CD4-positive, alpha-beta T cell (primary cell): ENCODE measurements at regions not wholly inside any gene's neighbourhood (a gene's known extent, or its start where the extent isn't known, plus 50 kb on each side); places are given as distances from the start of the nearest gene placed in this dataset.

Experiments
- ATAC-seq: fragments of 200-7000 bp; cut with Tn5 transposase; one replicate; pipeline ENCODE4 v1.10.0; 2022; ENCODE audit warnings: mild to moderate bottlenecking; ENCODE audit not compliant: poor library complexity
- CTCF ChIA-PET: fragments of 350-600 bp; sonication (Branson Sonifier 250); formaldehyde crosslinking; loops from one replicate; lab custom pipeline; 2021; ENCODE audit warnings: antibody characterized with exemption, inconsistent platforms; lab: Charles Lee
- POLR2A ChIA-PET: fragments of 350-600 bp; sonication (Branson Sonifier 250); formaldehyde crosslinking; loops from one replicate; lab custom pipeline; 2021; ENCODE audit warnings: antibody characterized with exemption, inconsistent platforms; lab: Charles Lee
- DNase-seq, 14 experiments: peaks; one replicate each; pipeline ENCODE4 v3.0.0-alpha.2; 2013 to 2020; ENCODE audit warnings: mixed read lengths in 2 of 14
- H3K27ac ChIP-seq, 2 donors: one replicate each; pipeline versions ENCODE4 v1.5.1 to v1.7.0; 2013; ENCODE audit warnings: low read length in 2 of 2, low read depth in 1 of 2, mild to moderate bottlenecking in 1 of 2
- H3K27me3 ChIP-seq, 2 experiments: 1 replicate in 1 of 2; 2 replicates in 1 of 2; pipeline versions ENCODE4 v1.6.1 to v1.7.0; 2013; ENCODE audit warnings: low read length in 2 of 2, control low read depth in 1 of 2, mild to moderate bottlenecking in 1 of 2, moderate library complexity in 1 of 2; ENCODE audit not compliant: insufficient read depth in 2 of 2, control insufficient read depth in 1 of 2
- H3K36me3 ChIP-seq: one replicate; pipeline ENCODE4 v1.6.1; 2013; ENCODE audit warnings: low read length, control low read depth; ENCODE audit not compliant: insufficient read depth
- H3K4me1 ChIP-seq: one replicate; pipeline ENCODE4 v1.6.1; 2013; ENCODE audit warnings: low read length, control low read depth; ENCODE audit not compliant: insufficient read depth
- H3K4me3 ChIP-seq: one replicate; pipeline ENCODE4 v1.5.1; 2013; ENCODE audit warnings: mild to moderate bottlenecking, low read length, moderate library complexity
- H3K9me3 ChIP-seq, 2 experiments: 1 replicate in 1 of 2; 2 replicates in 1 of 2; pipeline versions ENCODE4 v1.6.1 to v1.7.0; 2013; ENCODE audit warnings: low read length in 2 of 2, mild to moderate bottlenecking in 2 of 2, control low read depth in 1 of 2, moderate library complexity in 1 of 2; ENCODE audit not compliant: control insufficient read depth in 1 of 2, insufficient read depth in 1 of 2
- H3K27ac Mint-ChIP-seq: one replicate; pipeline ENCODE4 v1.8.0; 2020; ENCODE audit warnings: mixed read lengths
- H3K27me3 Mint-ChIP-seq: one replicate; pipeline ENCODE4 v1.8.0; 2021; ENCODE audit warnings: mixed read lengths
- H3K36me3 Mint-ChIP-seq: one replicate; pipeline ENCODE4 v1.8.0; 2021; ENCODE audit warnings: low read depth, mixed read lengths
- H3K4me1 Mint-ChIP-seq: one replicate; pipeline ENCODE4 v1.8.0; 2021; ENCODE audit warnings: low read depth, mixed read lengths
- H3K4me3 Mint-ChIP-seq: one replicate; pipeline ENCODE4 v1.8.0; 2020; ENCODE audit warnings: mild to moderate bottlenecking, mixed read lengths
- H3K9me3 Mint-ChIP-seq: one replicate; pipeline ENCODE4 v1.8.0; 2020; ENCODE audit warnings: mixed read lengths
- CTCF ChIP-seq: fragments of 200-600 bp; IDR thresholded peaks from one replicate; pipeline ENCODE4 v1.8.0; 2022; ENCODE audit warnings: antibody characterized with exemption, mild to moderate bottlenecking
- intact Hi-C, 2 experiments: fragments of 100-400 bp; cut with DNase I in 1 of 2; cut with micrococcal nuclease in 1 of 2; formaldehyde crosslinking; loops; one replicate each; pipeline versions ENCODE4 v1.15.1 to v1.9.0; 2023 to 2025; cut with DNase I, micrococcal nuclease

- DNase-seq (no peak), ATAC-seq (no peak)
- Histone ChIP-seq H3K9me3 (peaks cover 32 to 76% of the 10 kb centered on the region in 2 experiments), H3K4me3 (no peak overlapping the region), H3K27me3 (no peaks in the 10 kb centered on the region), H3K27ac (no peak overlapping the region), H3K4me1 (no peaks in the 10 kb centered on the region), H3K36me3 (no peaks in the 10 kb centered on the region)
- Mint-ChIP-seq H3K36me3 (peaks cover 13% of the 10 kb centered on the region), H3K27ac (no peak overlapping the region), H3K4me1 (no peaks in the 10 kb centered on the region), H3K4me3 (no peak overlapping the region), H3K9me3 (peaks cover 23% of the 10 kb centered on the region), H3K27me3 (no peaks in the 10 kb centered on the region)
- TF ChIP-seq CTCF, result no peak
- intact Hi-C loops, result no loop called here
- ChIA-PET CTCF (no interaction called here), POLR2A (no interaction called here)
These were observed 136.6 kb upstream of the USP29 start for GRCh38 chr19:56983171-56983570.

GRCh38 chr19:56983804-56984203 is 136.0 kb upstream of the USP29 start:
- TF ChIP-seq CTCF, result no peak
- DNase-seq, result no peak
- ChIA-PET CTCF (no interaction called here), POLR2A (no interaction called here)
- peaks cover 36 to 77% of the 10 kb centered on the region in 2 experiments for H3K9me3 ChIP-seq
- no peak overlapping the region for H3K4me3 Mint-ChIP-seq
- no peaks in the 10 kb centered on the region for H3K4me1 Mint-ChIP-seq
- H3K27ac Mint-ChIP-seq, result no peak overlapping the region
- H3K27me3 Mint-ChIP-seq, result no peaks in the 10 kb centered on the region
- ATAC-seq, result no peak
- peaks cover 13% of the 10 kb centered on the region for H3K36me3 Mint-ChIP-seq
- H3K9me3 Mint-ChIP-seq, result peaks cover 23% of the 10 kb centered on the region
- H3K27me3 ChIP-seq, result no peaks in the 10 kb centered on the region
- H3K4me1 ChIP-seq, result no peaks in the 10 kb centered on the region
- intact Hi-C loops, result no loop called here
- H3K4me3 ChIP-seq, result no peak overlapping the region
- no peaks in the 10 kb centered on the region for H3K36me3 ChIP-seq
- no peak overlapping the region for H3K27ac ChIP-seq

- Mint-ChIP-seq H3K9me3 (peaks cover 32% of the 10 kb centered on the region), H3K27me3 (no peaks in the 10 kb centered on the region), H3K4me3 (no peak overlapping the region), H3K4me1 (no peaks in the 10 kb centered on the region), H3K36me3 (peaks cover 24% of the 10 kb centered on the region), H3K27ac (no peak overlapping the region)
- H3K36me3 ChIP-seq, result no peaks in the 10 kb centered on the region
- H3K9me3 ChIP-seq, result peaks cover 38 to 69% of the 10 kb centered on the region in 2 experiments
- TF ChIP-seq CTCF, result no peak
- DNase-seq (no peak), ATAC-seq (no peak)
- H3K4me3 ChIP-seq, result no peak overlapping the region
- H3K4me1 ChIP-seq, result no peaks in the 10 kb centered on the region
- ChIA-PET CTCF (no interaction called here), POLR2A (no interaction called here)
- intact Hi-C loops, result no loop called here
- H3K27ac ChIP-seq, result no peak overlapping the region
- no peaks in the 10 kb centered on the region for H3K27me3 ChIP-seq
These were observed 133.4 kb upstream of the USP29 start for GRCh38 chr19:56986386-56986785.
